Retinal pigment epithelial cell (primary cell): ENCODE measurements at regions not wholly inside any gene's neighbourhood (a gene's known extent, or its start where the extent isn't known, plus 50 kb on each side); places are given as distances from the start of the nearest gene placed in this dataset.

Source experiments
- DNase-seq: peaks from one replicate; pipeline ENCODE4 v3.0.0-alpha.2; 2010; ENCODE audit warnings: low read depth
- H3K4me3 ChIP-seq: 2 replicates; pipeline ENCODE4 v1.5.1; 2011; ENCODE audit warnings: mild to moderate bottlenecking, low read length, control low read depth, moderate library complexity
- TF ChIP-seq, protein P1 (sequence below): conservative IDR thresholded peaks from 2 replicates; pipeline ENCODE4 v1.5.1; 2011; ENCODE audit warnings: low read depth, low read length, control low read depth, inconsistent platforms

DNA sequence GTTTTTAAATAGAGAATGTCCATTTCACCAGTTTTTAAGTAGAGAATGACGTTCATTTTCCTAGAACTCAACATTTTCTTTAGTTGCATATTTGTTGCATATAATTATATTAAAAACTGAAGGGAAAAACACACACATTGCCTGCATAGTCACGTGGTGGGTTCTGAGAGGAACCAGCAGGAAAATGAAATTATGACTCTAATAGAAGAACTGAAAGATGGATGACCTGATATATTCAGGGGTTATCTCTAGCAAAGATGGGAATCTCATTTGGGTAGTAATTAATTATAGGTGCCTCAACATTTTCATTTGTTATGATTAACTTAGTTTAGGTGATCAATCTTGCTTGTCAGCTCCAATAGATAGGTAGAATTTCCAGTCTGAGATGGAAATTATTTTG is 288.3 kb downstream of the TRIB2 start:
- no peak overlapping the region for H3K4me3 ChIP-seq
- TF ChIP-seq, protein P1, sequence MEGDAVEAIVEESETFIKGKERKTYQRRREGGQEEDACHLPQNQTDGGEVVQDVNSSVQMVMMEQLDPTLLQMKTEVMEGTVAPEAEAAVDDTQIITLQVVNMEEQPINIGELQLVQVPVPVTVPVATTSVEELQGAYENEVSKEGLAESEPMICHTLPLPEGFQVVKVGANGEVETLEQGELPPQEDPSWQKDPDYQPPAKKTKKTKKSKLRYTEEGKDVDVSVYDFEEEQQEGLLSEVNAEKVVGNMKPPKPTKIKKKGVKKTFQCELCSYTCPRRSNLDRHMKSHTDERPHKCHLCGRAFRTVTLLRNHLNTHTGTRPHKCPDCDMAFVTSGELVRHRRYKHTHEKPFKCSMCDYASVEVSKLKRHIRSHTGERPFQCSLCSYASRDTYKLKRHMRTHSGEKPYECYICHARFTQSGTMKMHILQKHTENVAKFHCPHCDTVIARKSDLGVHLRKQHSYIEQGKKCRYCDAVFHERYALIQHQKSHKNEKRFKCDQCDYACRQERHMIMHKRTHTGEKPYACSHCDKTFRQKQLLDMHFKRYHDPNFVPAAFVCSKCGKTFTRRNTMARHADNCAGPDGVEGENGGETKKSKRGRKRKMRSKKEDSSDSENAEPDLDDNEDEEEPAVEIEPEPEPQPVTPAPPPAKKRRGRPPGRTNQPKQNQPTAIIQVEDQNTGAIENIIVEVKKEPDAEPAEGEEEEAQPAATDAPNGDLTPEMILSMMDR: no peak
- no peak for DNase-seq

DNA sequence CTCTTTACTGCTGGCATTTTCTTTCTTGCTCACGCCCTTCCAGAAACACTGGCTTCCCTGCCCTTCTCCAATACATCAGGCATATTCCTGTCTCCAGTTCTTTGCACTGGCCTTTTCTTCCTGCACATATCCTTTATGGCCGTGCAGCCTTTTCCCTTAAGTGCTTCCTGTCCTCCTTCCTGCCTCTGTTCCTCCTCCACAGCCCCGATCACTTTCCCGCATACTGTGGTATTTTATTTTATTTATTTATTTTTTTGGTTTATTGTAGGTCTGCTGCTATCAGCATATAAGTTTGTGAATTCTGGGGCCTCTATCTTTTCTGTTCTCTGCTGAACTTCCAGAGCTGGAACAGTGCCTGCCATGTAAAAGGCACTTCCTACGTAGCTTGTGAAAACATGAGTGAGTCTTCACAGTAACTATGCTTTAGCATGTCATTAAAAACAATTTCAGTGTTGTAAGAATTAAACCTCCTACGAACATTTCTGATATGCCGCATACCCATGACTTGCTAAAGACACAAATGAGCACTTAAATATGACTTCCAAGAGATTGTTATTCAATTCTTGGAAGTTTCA is 289.1 kb downstream of the TRIB2 start:
- no peak for DNase-seq
- TF ChIP-seq, protein P1: no peak
- H3K4me3 ChIP-seq: no peak overlapping the region

DNA sequence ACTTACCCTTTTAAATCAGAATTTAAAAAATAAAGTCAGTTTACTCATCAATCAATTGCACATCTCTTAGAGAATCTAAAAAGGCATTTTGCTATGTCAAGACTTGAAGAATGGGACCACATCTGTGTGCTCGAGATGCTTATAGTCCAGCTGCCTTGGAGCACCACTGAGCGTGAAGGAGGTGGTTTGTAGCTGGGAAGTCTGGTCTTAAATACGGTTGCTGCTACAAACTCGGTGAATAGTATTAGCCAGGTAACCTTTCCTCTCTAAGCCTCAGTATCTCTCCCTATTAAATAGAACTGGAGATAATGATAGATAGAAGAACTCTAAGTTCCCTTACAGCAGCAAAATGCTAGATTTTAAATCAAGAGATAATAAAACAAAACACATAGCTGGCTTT is 289.7 kb downstream of the TRIB2 start:
- no peak for DNase-seq
- no peak overlapping the region for H3K4me3 ChIP-seq
- TF ChIP-seq, protein P1: no peak

DNA sequence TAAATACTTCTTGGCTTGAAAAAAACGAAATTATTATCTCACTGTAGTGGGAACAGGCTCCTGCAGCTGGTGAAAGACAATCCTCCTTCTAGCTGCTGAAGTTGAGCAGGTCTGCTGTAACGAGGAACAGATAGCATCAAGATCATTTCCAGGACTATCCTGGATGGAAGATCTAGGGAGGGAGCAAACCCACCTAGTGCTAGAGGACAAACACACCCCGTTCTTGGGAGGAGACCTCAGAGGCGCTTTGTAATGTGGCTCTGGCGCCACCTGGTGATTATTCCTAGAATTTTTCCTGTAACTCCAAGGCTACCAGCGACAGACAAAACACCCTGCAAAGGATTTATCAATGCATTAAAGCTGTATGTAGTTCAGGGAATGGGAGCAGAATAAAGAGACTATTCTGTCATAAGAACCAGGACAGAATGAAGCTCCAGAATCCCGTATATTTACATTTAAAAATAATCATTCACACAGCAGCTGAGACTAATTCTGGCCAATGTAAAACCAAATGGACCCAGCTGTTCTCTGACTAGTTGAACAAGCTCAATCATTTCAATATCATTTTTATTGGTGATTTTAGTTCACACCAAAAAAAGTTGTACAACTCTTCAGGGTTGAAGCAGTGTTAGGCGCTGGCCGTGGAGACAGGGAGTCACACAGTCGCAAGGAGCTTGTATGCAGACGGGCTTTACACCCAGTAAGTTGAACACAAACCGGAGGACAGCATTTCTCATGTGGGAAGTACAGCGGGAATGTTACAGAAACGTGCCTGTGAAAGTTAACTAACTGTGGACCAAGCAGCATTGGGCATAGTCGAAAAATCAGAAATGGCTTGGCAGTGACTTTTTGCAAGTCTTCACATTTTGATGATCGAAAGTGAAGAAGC is 290.3 kb downstream of the TRIB2 start:
- peak overlapping the region; percentile 1 for H3K4me3 ChIP-seq
- TF ChIP-seq, protein P1: peak; percentile 66
- no peak for DNase-seq

DNA sequence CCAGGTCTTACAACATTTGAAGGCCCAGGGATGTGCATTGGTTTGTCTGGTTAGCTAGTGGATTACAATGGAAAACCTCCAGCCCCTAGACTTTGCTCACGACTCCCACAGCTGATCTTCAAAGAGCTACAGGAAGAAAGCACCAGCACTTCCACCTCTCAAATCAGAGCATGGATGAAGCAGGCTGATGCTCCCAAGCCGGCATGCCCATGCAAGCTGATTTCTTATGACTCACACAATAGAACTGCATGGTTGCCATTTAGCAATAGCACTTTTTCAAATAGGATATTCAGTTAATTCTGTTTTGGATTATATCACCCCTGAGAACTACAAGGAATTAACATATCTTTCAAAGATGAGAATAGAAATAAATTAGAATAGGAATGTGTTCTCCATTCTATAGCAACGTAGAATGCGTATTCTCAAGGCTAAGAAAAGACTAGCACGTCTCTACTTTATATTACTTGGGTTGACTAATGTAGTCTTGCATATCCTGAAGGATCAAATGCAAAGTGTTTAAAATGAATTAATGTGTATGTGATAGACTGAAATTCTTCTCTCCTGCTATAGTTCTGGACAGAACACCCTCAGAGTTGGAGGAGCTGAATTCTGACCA is 292.4 kb downstream of the TRIB2 start:
- peak; percentile 52 for DNase-seq
- TF ChIP-seq, protein P1: no peak
- no peak overlapping the region for H3K4me3 ChIP-seq

DNA sequence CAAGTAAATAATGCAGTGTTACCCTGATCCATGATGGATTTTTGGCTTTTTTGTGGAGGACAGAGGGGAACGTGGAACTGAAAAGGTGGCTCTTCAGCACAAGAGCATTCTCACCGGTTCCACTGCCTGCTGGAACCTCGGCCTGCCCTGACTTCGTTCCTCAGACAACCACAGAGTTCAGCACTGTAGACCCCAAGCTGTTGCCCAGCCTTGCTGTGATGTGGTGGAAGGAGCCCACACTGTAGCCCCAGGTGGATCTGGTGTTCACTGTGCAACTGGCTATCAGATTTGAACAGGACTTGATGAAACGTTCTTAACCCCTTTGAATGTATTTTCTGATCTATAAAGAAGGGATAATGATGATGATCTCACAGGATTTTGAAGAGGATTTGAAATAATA is 293.5 kb downstream of the TRIB2 start:
- TF ChIP-seq, protein P1: no peak
- H3K4me3 ChIP-seq: no peak overlapping the region
- no peak for DNase-seq
